SIG-M5 treated with dmso at 0.1 percent for 504 hours (cell line): ENCODE measurements at regions not wholly inside any gene's neighbourhood (a gene's known extent, or its start where the extent isn't known, plus 50 kb on each side); places are given as distances from the start of the nearest gene placed in this dataset.

ENCODE experiments used
- DNase-seq: peaks from one replicate; lab custom pipeline; 2025; ENCODE audit not compliant: unreplicated experiment; lab: John Stamatoyannopoulos, UW

GRCh38 chr17:71361656-71362450 is 759.0 kb upstream of the SOX9 start:
- no peak for DNase-seq

GRCh38 chr17:71363661-71364060 is 757.2 kb upstream of the SOX9 start:
- DNase-seq: no peak

GRCh38 chr17:71371809-71372208 is 749.0 kb upstream of the SOX9 start:
- no peak for DNase-seq

- no peak for DNase-seq
Measured at GRCh38 chr17:71375948-71376347, 744.9 kb upstream of the SOX9 start.

GRCh38 chr17:71376933-71377332 is 743.9 kb upstream of the SOX9 start:
- DNase-seq: no peak

GRCh38 chr17:71378036-71378435 is 742.8 kb upstream of the SOX9 start:
- no peak for DNase-seq

GRCh38 chr17:71378741-71379140 is 742.1 kb upstream of the SOX9 start:
- no peak for DNase-seq

- no peak for DNase-seq
Measured at GRCh38 chr17:71379512-71379911, 741.3 kb upstream of the SOX9 start.

- no peak for DNase-seq
Measured at GRCh38 chr17:71380535-71380934, 740.3 kb upstream of the SOX9 start.

- no peak for DNase-seq
Measured at GRCh38 chr17:71380936-71381335, 739.9 kb upstream of the SOX9 start.

GRCh38 chr17:71383091-71383490 is 737.7 kb upstream of the SOX9 start:
- no peak for DNase-seq

GRCh38 chr17:71387456-71387855 is 733.4 kb upstream of the SOX9 start:
- DNase-seq: no peak

GRCh38 chr17:71392715-71393567 is 727.9 kb upstream of the SOX9 start:
- no peak for DNase-seq

- DNase-seq: no peak
Measured at GRCh38 chr17:71395901-71396300, 724.9 kb upstream of the SOX9 start.

GRCh38 chr17:71396711-71397110 is 724.1 kb upstream of the SOX9 start:
- no peak for DNase-seq

- DNase-seq: no peak
Measured at GRCh38 chr17:71398025-71398424, 722.8 kb upstream of the SOX9 start.

- DNase-seq: no peak
Measured at GRCh38 chr17:71398800-71399219, 722.0 kb upstream of the SOX9 start.

GRCh38 chr17:71399221-71399620 is 721.6 kb upstream of the SOX9 start:
- no peak for DNase-seq

- DNase-seq: no peak
Measured at GRCh38 chr17:71399649-71400048, 721.2 kb upstream of the SOX9 start.

- no peak for DNase-seq
Measured at GRCh38 chr17:71402007-71402406, 718.8 kb upstream of the SOX9 start.

GRCh38 chr17:71402661-71403141 is 718.1 kb upstream of the SOX9 start:
- DNase-seq: no peak

GRCh38 chr17:71405101-71405500 is 715.7 kb upstream of the SOX9 start:
- no peak for DNase-seq
